ENCODE measurements at regions not wholly inside any gene's neighbourhood (a gene's known extent, or its start where the extent isn't known, plus 50 kb on each side); places are given as distances from the start of the nearest gene placed in this dataset.

GRCh38 chr2:211170843-211171242 is 614.4 kb downstream of the CPS1 start:
- TF ChIP-seq POLR2AphosphoS5 (IDR thresholded peaks at IDR 0.05; ENCODE audit: borderline replicate concordance, low read depth, low read length) (no peak), EZH2 (IDR thresholded peaks at IDR 0.05) (no peak), FOXP2 (optimal IDR thresholded peaks at IDR 0.05; ENCODE audit: control extremely low read depth, extremely low read length, insufficient read depth) (no peak)
